Muscle of leg (tissue), 3 donors: ENCODE measurements at regions not wholly inside any gene's neighbourhood (a gene's known extent, or its start where the extent isn't known, plus 50 kb on each side); places are given as distances from the start of the nearest gene placed in this dataset.
"Not testable (repeated sequence)": the region's sequence is repeated elsewhere in the genome, so short reads cannot be mapped to it uniquely, and the experiment has no call there.

Source experiments
- DNase-seq: peaks from one replicate; pipeline ENCODE4 v3.0.0; 2013
- H3K27ac ChIP-seq: one replicate; pipeline ENCODE4 v1.5.1; 2013; ENCODE audit warnings: mild to moderate bottlenecking, low read length, control low read depth
- H3K27me3 ChIP-seq: one replicate; pipeline ENCODE4 v1.6.1; 2013; ENCODE audit warnings: low read length; ENCODE audit not compliant: control insufficient read depth, insufficient read depth
- H3K36me3 ChIP-seq: one replicate; pipeline ENCODE4 v1.6.1; 2013; ENCODE audit warnings: low read length; ENCODE audit not compliant: control insufficient read depth, insufficient read depth
- H3K4me1 ChIP-seq: one replicate; pipeline ENCODE4 v1.6.1; 2013; ENCODE audit warnings: low read length; ENCODE audit not compliant: control insufficient read depth, insufficient read depth
- H3K4me3 ChIP-seq: one replicate; pipeline ENCODE4 v1.5.1; 2013; ENCODE audit warnings: low read length, control low read depth
- H3K9me3 ChIP-seq: replicated peaks from 2 replicates; pipeline ENCODE4 v1.6.1; 2013; ENCODE audit warnings: low read depth, low read length; ENCODE audit not compliant: control insufficient read depth
- WGBS: methylation state at CpG from one replicate; pipeline ENCODE4 v1.1.5; 2013; ENCODE audit warnings: missing lambda C conversion rate; ENCODE audit not compliant: insufficient coverage; 5-methylcytosine and 5-hydroxymethylcytosine counted together

GRCh38 chr1:232344186-232344585, 285.7 kb downstream of the SIPA1L2 start:
- H3K4me1 ChIP-seq, DNase-seq, H3K36me3 ChIP-seq, H3K27me3 ChIP-seq, H3K9me3 ChIP-seq, H3K27ac ChIP-seq, H3K4me3 ChIP-seq: not testable (repeated sequence)
- WGBS = no CpG with 5 or more reads among the region's 3 CpGs

- H3K27ac ChIP-seq = no peak overlapping the region
- peaks cover 6% of the 10 kb centered on the region for H3K9me3 ChIP-seq
- no peak overlapping the region for H3K4me3 ChIP-seq
- WGBS = 79% methylated on average over 4 of the region's 4 CpGs
- peaks cover 17% of the 10 kb centered on the region for H3K4me1 ChIP-seq
- H3K27me3 ChIP-seq = no peaks in the 10 kb centered on the region
- DNase-seq = no peak
- H3K36me3 ChIP-seq = no peaks in the 10 kb centered on the region
Observed at GRCh38 chr1:232340446-232340845, 289.5 kb downstream of the SIPA1L2 start.

GRCh38 chr1:232339073-232339472, 290.9 kb downstream of the SIPA1L2 start:
- no peak for DNase-seq
- no peaks in the 10 kb centered on the region for H3K27me3 ChIP-seq
- no peaks in the 10 kb centered on the region for H3K9me3 ChIP-seq
- H3K36me3 ChIP-seq = no peaks in the 10 kb centered on the region
- H3K4me1 ChIP-seq = peaks cover 24% of the 10 kb centered on the region
- H3K27ac ChIP-seq = no peak overlapping the region
- WGBS = 40% methylated on average over 1 of the region's 2 CpGs
- H3K4me3 ChIP-seq = no peak overlapping the region

GRCh38 chr1:232335741-232336293, 294.1 kb downstream of the SIPA1L2 start:
- 30% methylated on average over 2 of the region's 4 CpGs for WGBS
- H3K27ac ChIP-seq = peak overlapping the region; percentile 83
- no peaks in the 10 kb centered on the region for H3K36me3 ChIP-seq
- no peak overlapping the region for H3K4me3 ChIP-seq
- no peaks in the 10 kb centered on the region for H3K27me3 ChIP-seq
- peaks cover 21% of the 10 kb centered on the region for H3K4me1 ChIP-seq
- peak; percentile 78 for DNase-seq
- peaks cover 2% of the 10 kb centered on the region for H3K9me3 ChIP-seq

GRCh38 chr1:232335261-232335660, 294.7 kb downstream of the SIPA1L2 start:
- Histone ChIP-seq H3K9me3 (peaks cover 3% of the 10 kb centered on the region), H3K27me3 (no peaks in the 10 kb centered on the region), H3K4me1 (peaks cover 21% of the 10 kb centered on the region), H3K27ac (peak overlapping the region; percentile 83), H3K36me3 (no peaks in the 10 kb centered on the region), H3K4me3 (no peak overlapping the region)
- DNase-seq = no peak
- WGBS = 100% methylated on average over 1 of the region's 7 CpGs

GRCh38 chr1:232334811-232335210, 295.1 kb downstream of the SIPA1L2 start:
- no peak overlapping the region for H3K4me3 ChIP-seq

GRCh38 chr1:232334246-232334645, 295.7 kb downstream of the SIPA1L2 start:
- no peaks in the 10 kb centered on the region for H3K36me3 ChIP-seq
- no peak for DNase-seq
- no peak overlapping the region for H3K27ac ChIP-seq
- peaks cover 3% of the 10 kb centered on the region for H3K9me3 ChIP-seq
- H3K4me1 ChIP-seq = peaks cover 26% of the 10 kb centered on the region
- H3K27me3 ChIP-seq = no peaks in the 10 kb centered on the region
- H3K4me3 ChIP-seq = no peak overlapping the region
- 20% methylated on average over 1 of the region's 3 CpGs for WGBS

More at GRCh38 chr1:232334811-232335210, 295.1 kb downstream of the SIPA1L2 start:
- H3K9me3 ChIP-seq = peaks cover 3% of the 10 kb centered on the region
- H3K36me3 ChIP-seq = no peaks in the 10 kb centered on the region
- no peak for DNase-seq
- WGBS = 86% methylated on average over 9 of the region's 10 CpGs
- H3K4me1 ChIP-seq = peaks cover 21% of the 10 kb centered on the region
- no peak overlapping the region for H3K27ac ChIP-seq
- no peaks in the 10 kb centered on the region for H3K27me3 ChIP-seq

- no peak overlapping the region for H3K4me3 ChIP-seq
- H3K36me3 ChIP-seq = no peaks in the 10 kb centered on the region
- H3K4me1 ChIP-seq = peaks cover 28% of the 10 kb centered on the region
- H3K27ac ChIP-seq = no peak overlapping the region
- DNase-seq = no peak
- H3K9me3 ChIP-seq = peaks cover 3% of the 10 kb centered on the region
- H3K27me3 ChIP-seq = no peaks in the 10 kb centered on the region
- 84% methylated on average over 5 of the region's 5 CpGs for WGBS
Observed at GRCh38 chr1:232333419-232333767, 296.5 kb downstream of the SIPA1L2 start.

GRCh38 chr1:232332710-232333418, 297.1 kb downstream of the SIPA1L2 start:
- DNase-seq, H3K27ac ChIP-seq, H3K36me3 ChIP-seq, H3K27me3 ChIP-seq, H3K4me3 ChIP-seq, H3K9me3 ChIP-seq: not testable (repeated sequence)
- WGBS = 90% methylated on average over 2 of the region's 9 CpGs
- H3K4me1 ChIP-seq = peaks cover 28% of the 10 kb centered on the region

- Histone ChIP-seq H3K4me3 (no peak overlapping the region), H3K27ac (no peak overlapping the region), H3K36me3 (no peaks in the 10 kb centered on the region), H3K4me1 (peaks cover 10% of the 10 kb centered on the region), H3K27me3 (no peaks in the 10 kb centered on the region), H3K9me3 (peaks cover 3% of the 10 kb centered on the region)
- 89% methylated on average over 3 of the region's 10 CpGs for WGBS
- peak; percentile 37 for DNase-seq
Observed at GRCh38 chr1:232329103-232329813, 300.7 kb downstream of the SIPA1L2 start.
